ENCODE measurements at regions not wholly inside any gene's neighbourhood (a gene's known extent, or its start where the extent isn't known, plus 50 kb on each side); places are given as distances from the start of the nearest gene placed in this dataset.

- TF ChIP-seq KLF1 (tag by site-specific recombination; IDR thresholded peaks at IDR 0.05) (no peak), ZBTB49 (tag by site-specific recombination; IDR thresholded peaks at IDR 0.05; ENCODE audit: low read depth) (no peak), GFI1B (tag by site-specific recombination; IDR thresholded peaks at IDR 0.05) (no peak), SP7 (tag by site-specific recombination; IDR thresholded peaks at IDR 0.05) (no peak), ZNF214 (tag by site-specific recombination; IDR thresholded peaks at IDR 0.05; ENCODE audit: borderline replicate concordance) (no peak), PRDM2 (tag by site-specific recombination; IDR thresholded peaks at IDR 0.05; ENCODE audit: borderline replicate concordance) (no peak), BCL6B (tag by site-specific recombination; IDR thresholded peaks at IDR 0.05) (no peak), PRDM10 (tag by site-specific recombination; IDR thresholded peaks at IDR 0.05) (no peak)
Measured at GRCh38 chr10:123269017-123269552, 114.9 kb downstream of the BUB3 start (continued).

GRCh38 chr10:123269675-123270074, 115.5 kb downstream of the BUB3 start:
- H3K4me3 ChIP-seq (ENCODE audit: low read depth, low read length): no peak overlapping the region
- POLR2A ChIA-PET: no interaction called here
- H3K4me1 ChIP-seq (ENCODE audit: control insufficient read depth, insufficient read depth, low read length): no peaks in the 10 kb centered on the region
- no peaks in the 10 kb centered on the region for H3K9me3 ChIP-seq (ENCODE audit: control insufficient read depth, insufficient read depth, low read depth, low read length)
- H3K36me3 ChIP-seq (ENCODE audit: control insufficient read depth in 2 of 2, insufficient read depth in 1 of 2, low read length in 2 of 2): no peaks in the 10 kb centered on the region
- TF ChIP-seq FEZF1 (tag by site-specific recombination; IDR thresholded peaks at IDR 0.05) (no peak), ZNF658 (tag by site-specific recombination; IDR thresholded peaks at IDR 0.05) (no peak), ZEB2 (tag by site-specific recombination; IDR thresholded peaks at IDR 0.05) (no peak), KLF7 (tag by site-specific recombination; IDR thresholded peaks at IDR 0.05; ENCODE audit: borderline replicate concordance) (no peak), ZNF707 (tag by site-specific recombination; IDR thresholded peaks at IDR 0.05) (no peak), HOXA7 (CRISPR knock-in tag; IDR thresholded peaks at IDR 0.05; ENCODE audit: borderline replicate concordance) (no peak), ZBTB8A (tag by site-specific recombination; IDR thresholded peaks at IDR 0.05) (no peak), ZNF544 (tag by site-specific recombination; IDR thresholded peaks at IDR 0.05) (no peak), KLF8 (tag by site-specific recombination; IDR thresholded peaks at IDR 0.05) (no peak), ZNF416 (tag by site-specific recombination; IDR thresholded peaks at IDR 0.05) (no peak), ZNF664 (tag by site-specific recombination; IDR thresholded peaks at IDR 0.05) (no peak), ZNF223 (tag by site-specific recombination; IDR thresholded peaks at IDR 0.05) (no peak), ZNF501 (tag by site-specific recombination; IDR thresholded peaks at IDR 0.05) (no peak), ZNF184 (tag by site-specific recombination; IDR thresholded peaks at IDR 0.05) (no peak)
- no peak overlapping the region for H3K27ac ChIP-seq (ENCODE audit: extremely low read depth, low read depth, low read length)
- CTCF ChIA-PET: no interaction called here

Data from HEK293 (cell line).